ENCODE measurements at regions not wholly inside any gene's neighbourhood (a gene's known extent, or its start where the extent isn't known, plus 50 kb on each side); places are given as distances from the start of the nearest gene placed in this dataset.

GRCh38 chr13:73661687-73662425 is 472.3 kb downstream of the KLF12 start:
- CTCF ChIA-PET (ENCODE audit: unreplicated experiment) = no interaction called here
- no peaks in the 10 kb centered on the region for H3K4me1 ChIP-seq (ENCODE audit: insufficient read depth, low read length, poor library complexity, severe bottlenecking)
- no peaks in the 10 kb centered on the region for H3K9me2 ChIP-seq (ENCODE audit: insufficient read depth, low read length)
- no peaks in the 10 kb centered on the region for H4K20me1 ChIP-seq (ENCODE audit: insufficient read depth, low read length)
- no peak overlapping the region for H3K4me3 ChIP-seq (ENCODE audit: low read depth, low read length, poor library complexity, severe bottlenecking)
- BruUV-seq (replicated peaks) = no TSS peak
- TF ChIP-seq EZH2phosphoT487 (IDR thresholded peaks at IDR 0.05; ENCODE audit: borderline replicate concordance, low read depth, low read length) (no peak), CTCF (conservative IDR thresholded peaks at IDR 0.05; ENCODE audit: low read length) (no peak)
- DNase-seq (ENCODE audit: low spot score) = no peak
- H3K9me3 ChIP-seq (ENCODE audit: low read length) = no peaks in the 10 kb centered on the region
- intact Hi-C loops (cut with micrococcal nuclease; ENCODE audit: unreplicated experiment) = no loop called here
- POLR2A ChIA-PET = no interaction called here
- H3K4me2 ChIP-seq (ENCODE audit: low read length) = no peak overlapping the region
- H3K27ac ChIP-seq (ENCODE audit: low read depth, low read length, poor library complexity, severe bottlenecking) = no peak overlapping the region
- no peak overlapping the region for H2AFZ ChIP-seq (ENCODE audit: low read length)
- no peaks in the 10 kb centered on the region for H3K36me3 ChIP-seq (ENCODE audit: insufficient read depth, low read length)
- H3K79me2 ChIP-seq (ENCODE audit: insufficient read depth, low read depth, low read length) = no peaks in the 10 kb centered on the region

GRCh38 chr13:73661066-73661465 is 473.1 kb downstream of the KLF12 start:
- no peak overlapping the region for H3K4me2 ChIP-seq (ENCODE audit: low read length)
- no peak overlapping the region for H3K27ac ChIP-seq (ENCODE audit: low read depth, low read length, poor library complexity, severe bottlenecking)
- ChIA-PET POLR2A (no interaction called here), CTCF (ENCODE audit: unreplicated experiment) (no interaction called here)
- no peaks in the 10 kb centered on the region for H3K79me2 ChIP-seq (ENCODE audit: insufficient read depth, low read depth, low read length)
- no TSS peak for BruUV-seq (replicated peaks)
- H2AFZ ChIP-seq (ENCODE audit: low read length) = no peak overlapping the region
- no peaks in the 10 kb centered on the region for H3K36me3 ChIP-seq (ENCODE audit: insufficient read depth, low read length)
- DNase-seq (ENCODE audit: low spot score) = no peak
- no peaks in the 10 kb centered on the region for H3K9me3 ChIP-seq (ENCODE audit: low read length)
- no peak overlapping the region for H3K4me3 ChIP-seq (ENCODE audit: low read depth, low read length, poor library complexity, severe bottlenecking)
- TF ChIP-seq EZH2phosphoT487 (IDR thresholded peaks at IDR 0.05; ENCODE audit: borderline replicate concordance, low read depth, low read length) = no peak
- intact Hi-C loops (cut with micrococcal nuclease; ENCODE audit: unreplicated experiment) = no loop called here
- no peaks in the 10 kb centered on the region for H4K20me1 ChIP-seq (ENCODE audit: insufficient read depth, low read length)
- H3K9me2 ChIP-seq (ENCODE audit: insufficient read depth, low read length) = no peaks in the 10 kb centered on the region
- no peaks in the 10 kb centered on the region for H3K4me1 ChIP-seq (ENCODE audit: insufficient read depth, low read length, poor library complexity, severe bottlenecking)

- TF ChIP-seq CTCF (conservative IDR thresholded peaks at IDR 0.05; ENCODE audit: low read length) (no peak), EZH2phosphoT487 (IDR thresholded peaks at IDR 0.05; ENCODE audit: borderline replicate concordance, low read depth, low read length) (no peak)
- H3K4me1 ChIP-seq (ENCODE audit: insufficient read depth, low read length, poor library complexity, severe bottlenecking) = no peaks in the 10 kb centered on the region
- ChIA-PET CTCF (ENCODE audit: unreplicated experiment) (no interaction called here), POLR2A (no interaction called here)
- H3K27ac ChIP-seq (ENCODE audit: low read depth, low read length, poor library complexity, severe bottlenecking) = no peak overlapping the region
- H3K4me3 ChIP-seq (ENCODE audit: low read depth, low read length, poor library complexity, severe bottlenecking) = no peak overlapping the region
- BruUV-seq (replicated peaks) = no TSS peak
- no peaks in the 10 kb centered on the region for H3K36me3 ChIP-seq (ENCODE audit: insufficient read depth, low read length)
- DNase-seq (ENCODE audit: low spot score) = no peak
- H3K9me2 ChIP-seq (ENCODE audit: insufficient read depth, low read length) = no peaks in the 10 kb centered on the region
- H3K9me3 ChIP-seq (ENCODE audit: low read length) = no peaks in the 10 kb centered on the region
- intact Hi-C loops (cut with micrococcal nuclease; ENCODE audit: unreplicated experiment) = no loop called here
- H2AFZ ChIP-seq (ENCODE audit: low read length) = no peak overlapping the region
- H4K20me1 ChIP-seq (ENCODE audit: insufficient read depth, low read length) = no peaks in the 10 kb centered on the region
- H3K79me2 ChIP-seq (ENCODE audit: insufficient read depth, low read depth, low read length) = no peaks in the 10 kb centered on the region
- no peak overlapping the region for H3K4me2 ChIP-seq (ENCODE audit: low read length)
These were observed 475.6 kb downstream of the KLF12 start for GRCh38 chr13:73658639-73659038.
